Astrocyte (in vitro differentiated cells and primary cell): ENCODE measurements at regions not wholly inside any gene's neighbourhood (a gene's known extent, or its start where the extent isn't known, plus 50 kb on each side); places are given as distances from the start of the nearest gene placed in this dataset.

Experiments
- DNase-seq: peaks from one replicate; pipeline ENCODE4 v3.0.0-alpha.2; 2010; ENCODE audit warnings: low read depth
- FAIRE-seq: peaks from 2 replicates; lab custom pipeline; 2011; peaks lifted over from hg19 to GRCh38; lab: Jason Lieb, UNC
- H2AFZ ChIP-seq: 2 replicates; pipeline ENCODE4 v1.6.0; 2012; ENCODE audit warnings: low read depth, low read length, inconsistent platforms
- H3K27ac ChIP-seq: 2 replicates; pipeline ENCODE4 v1.5.1; 2011; ENCODE audit warnings: low read depth, low read length, inconsistent platforms
- H3K27me3 ChIP-seq: 2 replicates; pipeline ENCODE4 v1.6.0; 2011; ENCODE audit warnings: low read length, inconsistent platforms; ENCODE audit not compliant: insufficient read depth
- H3K36me3 ChIP-seq: 2 replicates; pipeline ENCODE4 v1.5.1; 2011; ENCODE audit warnings: low read length, inconsistent platforms; ENCODE audit not compliant: insufficient read depth
- H3K4me1 ChIP-seq: 2 replicates; pipeline ENCODE4 v1.5.1; 2011; ENCODE audit warnings: low read length, inconsistent platforms; ENCODE audit not compliant: insufficient read depth
- H3K4me2 ChIP-seq: 2 replicates; pipeline ENCODE4 v1.6.0; 2012; ENCODE audit warnings: low read length, inconsistent platforms
- H3K4me3 ChIP-seq: 2 replicates; pipeline ENCODE4 v1.5.1; 2011; ENCODE audit warnings: low read depth, mild to moderate bottlenecking, low read length, inconsistent platforms; ENCODE audit not compliant: insufficient read depth
- H3K79me2 ChIP-seq: 2 replicates; pipeline ENCODE4 v1.6.0; 2012; ENCODE audit warnings: mild to moderate bottlenecking, low read length, inconsistent platforms; ENCODE audit not compliant: insufficient read depth
- H3K9ac ChIP-seq: 2 replicates; pipeline ENCODE4 v1.6.0; 2012; ENCODE audit warnings: mild to moderate bottlenecking, low read length, inconsistent platforms
- H3K9me3 ChIP-seq: 2 replicates; pipeline ENCODE4 v1.5.1; 2012; ENCODE audit warnings: low read depth, mild to moderate bottlenecking, low read length, inconsistent platforms; ENCODE audit not compliant: insufficient read depth
- H4K20me1 ChIP-seq: 2 replicates; pipeline ENCODE4 v1.6.0; 2012; ENCODE audit warnings: low read length, inconsistent platforms; ENCODE audit not compliant: insufficient read depth
- H3K27ac Mint-ChIP-seq: one replicate; pipeline ENCODE4 v1.8.0; 2021; ENCODE audit warnings: mild to moderate bottlenecking, mixed read lengths; ENCODE audit not compliant: unreplicated experiment
- H3K27me3 Mint-ChIP-seq: one replicate; pipeline ENCODE4 v1.8.0; 2021; ENCODE audit warnings: low read depth, mixed read lengths; ENCODE audit not compliant: unreplicated experiment
- H3K36me3 Mint-ChIP-seq: one replicate; pipeline ENCODE4 v1.8.0; 2021; ENCODE audit warnings: low read depth, mixed read lengths; ENCODE audit not compliant: unreplicated experiment
- H3K4me1 Mint-ChIP-seq: one replicate; pipeline ENCODE4 v1.8.0; 2021; ENCODE audit warnings: low read depth, mixed read lengths; ENCODE audit not compliant: unreplicated experiment
- H3K4me3 Mint-ChIP-seq: one replicate; pipeline ENCODE4 v1.8.0; 2021; ENCODE audit warnings: mild to moderate bottlenecking, moderate library complexity, mixed read lengths; ENCODE audit not compliant: unreplicated experiment
- H3K9me3 Mint-ChIP-seq: one replicate; pipeline ENCODE4 v1.8.0; 2021; ENCODE audit warnings: mild to moderate bottlenecking, mixed read lengths; ENCODE audit not compliant: unreplicated experiment
- CTCF ChIP-seq: IDR thresholded peaks from 2 replicates; pipeline ENCODE4 v1.5.1; 2011; ENCODE audit warnings: low read depth, mild to moderate bottlenecking, inconsistent platforms, low read length, moderate library complexity; ENCODE audit not compliant: insufficient read depth
- EZH2 ChIP-seq: IDR thresholded peaks from 2 replicates; pipeline ENCODE4 v1.6.1; 2012; ENCODE audit warnings: mild to moderate bottlenecking, low read length, inconsistent platforms; ENCODE audit not compliant: insufficient read depth

GRCh38 chr5:158080112-158080511, 221.2 kb upstream of the CLINT1 start:
- no peak overlapping the region for H3K4me3 ChIP-seq
- no peak overlapping the region for H2AFZ ChIP-seq

GRCh38 chr5:158079097-158079496, 220.2 kb upstream of the CLINT1 start:
- Mint-ChIP-seq H3K27me3 (peaks cover 6% of the 10 kb centered on the region), H3K9me3 (peaks cover 2% of the 10 kb centered on the region), H3K4me3 (no peak overlapping the region), H3K27ac (no peak overlapping the region), H3K36me3 (no peaks in the 10 kb centered on the region), H3K4me1 (no peaks in the 10 kb centered on the region)
- no peaks in the 10 kb centered on the region for H3K79me2 ChIP-seq
- no peak for DNase-seq
- no peak for FAIRE-seq
- TF ChIP-seq EZH2 = no peak
- no peak for TF ChIP-seq CTCF
- no peaks in the 10 kb centered on the region for H3K36me3 ChIP-seq
- H3K27ac ChIP-seq = no peak overlapping the region
- no peak overlapping the region for H3K9ac ChIP-seq
- H2AFZ ChIP-seq = no peak overlapping the region
- H3K27me3 ChIP-seq = no peaks in the 10 kb centered on the region
- no peak overlapping the region for H3K4me2 ChIP-seq
- no peak overlapping the region for H3K4me3 ChIP-seq
- H3K4me1 ChIP-seq = peaks cover 12% of the 10 kb centered on the region
- no peaks in the 10 kb centered on the region for H4K20me1 ChIP-seq
- H3K9me3 ChIP-seq = no peaks in the 10 kb centered on the region

More at GRCh38 chr5:158080112-158080511, 221.2 kb upstream of the CLINT1 start:
- H3K27me3 ChIP-seq = no peaks in the 10 kb centered on the region
- H3K36me3 Mint-ChIP-seq = no peaks in the 10 kb centered on the region
- no peak overlapping the region for H3K4me3 Mint-ChIP-seq
- no peak for DNase-seq
- H3K4me1 ChIP-seq = peaks cover 8% of the 10 kb centered on the region
- no peak overlapping the region for H3K27ac Mint-ChIP-seq
- TF ChIP-seq CTCF (no peak), EZH2 (no peak)
- no peak overlapping the region for H3K4me2 ChIP-seq
- no peaks in the 10 kb centered on the region for H3K79me2 ChIP-seq
- H3K4me1 Mint-ChIP-seq = no peaks in the 10 kb centered on the region
- no peak overlapping the region for H3K27ac ChIP-seq
- peaks cover 6% of the 10 kb centered on the region for H3K27me3 Mint-ChIP-seq
- no peak for FAIRE-seq
- H3K9me3 ChIP-seq = no peaks in the 10 kb centered on the region
- no peaks in the 10 kb centered on the region for H3K36me3 ChIP-seq
- H4K20me1 ChIP-seq = no peaks in the 10 kb centered on the region
- no peak overlapping the region for H3K9ac ChIP-seq
- peaks cover 4% of the 10 kb centered on the region for H3K9me3 Mint-ChIP-seq

- peak overlapping the region; percentile 87 for H3K9ac ChIP-seq
- peaks cover 12% of the 10 kb centered on the region for H3K4me1 ChIP-seq
- H3K4me1 Mint-ChIP-seq = no peaks in the 10 kb centered on the region
- no peaks in the 10 kb centered on the region for H3K9me3 Mint-ChIP-seq
- peak; percentile 38 for DNase-seq
- peaks cover 2% of the 10 kb centered on the region for H3K27me3 ChIP-seq
- H4K20me1 ChIP-seq = no peaks in the 10 kb centered on the region
- H3K27me3 Mint-ChIP-seq = peaks cover 6% of the 10 kb centered on the region
- peak overlapping the region; percentile 73 for H3K27ac ChIP-seq
- no peaks in the 10 kb centered on the region for H3K79me2 ChIP-seq
- H2AFZ ChIP-seq = peak overlapping the region; percentile 86
- H3K36me3 Mint-ChIP-seq = no peaks in the 10 kb centered on the region
- H3K36me3 ChIP-seq = no peaks in the 10 kb centered on the region
- peak overlapping the region; percentile 90 for H3K4me2 ChIP-seq
- H3K9me3 ChIP-seq = no peaks in the 10 kb centered on the region
- H3K4me3 ChIP-seq = peak overlapping the region; percentile 49
- FAIRE-seq = peak; percentile 20
- no peak overlapping the region for H3K4me3 Mint-ChIP-seq
- TF ChIP-seq EZH2 (no peak), CTCF (peak; percentile 91)
- H3K27ac Mint-ChIP-seq = peak overlapping the region; percentile 92
Measured at GRCh38 chr5:158074992-158075769, 216.2 kb upstream of the CLINT1 start.
